Activated CD4-positive, alpha-beta T cell treated with anti-CD3 and anti-CD28 coated beads, Interleukin-2, amount 50 U/mL, for 16 hours (primary cell): ENCODE measurements at regions not wholly inside any gene's neighbourhood (a gene's known extent, or its start where the extent isn't known, plus 50 kb on each side); places are given as distances from the start of the nearest gene placed in this dataset.
A peak's percentile ranks its signal among the peaks of the same experiment; 100 is the strongest.

Experiments used
- DNase-seq: peaks from one replicate; pipeline ENCODE4 v3.0.0-alpha.2; 2020

GRCh38 chr3:148042663-148043445 lies 633.7 kb downstream of the ZIC1 start:
- DNase-seq = no peak

- DNase-seq = no peak
Measured at GRCh38 chr3:148044151-148044550, 635.0 kb downstream of the ZIC1 start.

GRCh38 chr3:148054999-148055398 lies 642.7 kb upstream of the AGTR1 start:
- DNase-seq = no peak

- DNase-seq = no peak
Measured at GRCh38 chr3:148062590-148062989, 635.1 kb upstream of the AGTR1 start.

- no peak for DNase-seq
Measured at GRCh38 chr3:148066802-148067201, 630.9 kb upstream of the AGTR1 start.

DNA sequence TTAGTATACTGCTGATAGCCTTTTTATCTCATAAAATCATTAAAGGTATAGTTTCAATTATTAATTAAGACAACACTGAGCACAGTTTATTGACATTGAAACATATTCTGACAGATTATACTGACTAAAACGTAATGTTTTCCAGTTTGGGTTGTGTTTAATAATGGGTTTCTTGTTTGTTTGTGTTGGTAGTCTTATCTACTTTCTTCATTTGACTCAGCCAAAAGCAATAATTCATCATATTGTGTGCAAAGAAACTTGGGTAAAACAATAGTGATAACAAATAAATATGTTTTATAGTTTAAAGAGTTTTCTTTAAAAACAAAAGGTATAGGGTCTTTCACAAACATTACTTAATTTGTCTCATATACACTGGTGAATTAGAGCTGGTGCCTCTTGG lies 629.2 kb upstream of the AGTR1 start:
- no peak for DNase-seq

DNA sequence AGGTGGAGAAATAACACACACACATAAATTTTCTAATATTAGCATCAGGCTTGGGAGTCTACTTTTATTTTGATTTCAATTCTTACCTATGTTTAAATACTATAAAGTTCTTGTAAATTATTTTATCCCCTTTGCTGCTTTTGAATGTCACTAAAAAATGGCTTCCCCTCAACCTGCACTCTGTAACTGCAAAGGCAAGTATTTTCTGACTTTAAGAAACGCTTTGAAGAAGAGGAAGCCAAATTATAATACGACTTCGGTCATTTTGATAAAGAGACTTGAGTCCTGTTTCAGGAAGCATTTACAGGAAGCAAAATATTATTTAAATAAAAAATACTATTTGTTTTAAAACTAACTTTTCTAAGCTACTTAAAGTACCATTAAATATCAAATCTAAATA lies 627.7 kb upstream of the AGTR1 start:
- DNase-seq = no peak

DNA sequence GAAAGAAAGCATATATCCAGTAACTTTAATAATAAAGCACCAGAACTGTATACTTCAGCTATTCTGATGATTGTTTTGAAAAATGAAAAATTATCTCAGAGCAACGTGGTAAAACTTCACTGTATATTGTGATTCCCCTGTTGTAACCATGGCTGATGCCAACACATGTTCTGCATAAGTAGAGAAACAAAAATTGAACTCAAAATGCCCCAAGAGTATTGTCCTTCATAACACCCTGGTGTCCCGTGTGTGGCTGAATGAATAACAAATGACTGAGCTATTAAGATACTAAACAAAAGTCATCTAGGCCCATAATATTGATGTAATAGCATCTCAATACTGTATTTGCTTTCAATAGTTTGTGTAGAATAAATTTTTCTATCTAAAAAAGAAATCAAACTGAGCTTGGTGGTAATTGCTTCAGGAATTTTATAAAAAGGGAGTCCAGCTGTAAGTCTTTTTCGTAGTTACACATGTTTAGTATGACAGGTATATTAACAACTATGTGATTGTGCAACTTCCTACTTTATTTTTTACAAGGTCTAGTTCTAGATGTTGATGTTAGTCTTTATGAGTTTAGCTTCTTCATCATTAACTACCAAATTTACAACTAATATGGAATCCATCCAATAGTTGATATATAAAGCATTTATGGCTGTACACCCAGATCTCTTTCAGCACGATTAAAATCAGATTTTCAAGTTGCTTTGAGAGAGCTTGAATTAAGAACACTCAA lies 623.8 kb upstream of the AGTR1 start:
- no peak for DNase-seq

GRCh38 chr3:148074946-148075345 lies 622.8 kb upstream of the AGTR1 start:
- DNase-seq = no peak

DNA sequence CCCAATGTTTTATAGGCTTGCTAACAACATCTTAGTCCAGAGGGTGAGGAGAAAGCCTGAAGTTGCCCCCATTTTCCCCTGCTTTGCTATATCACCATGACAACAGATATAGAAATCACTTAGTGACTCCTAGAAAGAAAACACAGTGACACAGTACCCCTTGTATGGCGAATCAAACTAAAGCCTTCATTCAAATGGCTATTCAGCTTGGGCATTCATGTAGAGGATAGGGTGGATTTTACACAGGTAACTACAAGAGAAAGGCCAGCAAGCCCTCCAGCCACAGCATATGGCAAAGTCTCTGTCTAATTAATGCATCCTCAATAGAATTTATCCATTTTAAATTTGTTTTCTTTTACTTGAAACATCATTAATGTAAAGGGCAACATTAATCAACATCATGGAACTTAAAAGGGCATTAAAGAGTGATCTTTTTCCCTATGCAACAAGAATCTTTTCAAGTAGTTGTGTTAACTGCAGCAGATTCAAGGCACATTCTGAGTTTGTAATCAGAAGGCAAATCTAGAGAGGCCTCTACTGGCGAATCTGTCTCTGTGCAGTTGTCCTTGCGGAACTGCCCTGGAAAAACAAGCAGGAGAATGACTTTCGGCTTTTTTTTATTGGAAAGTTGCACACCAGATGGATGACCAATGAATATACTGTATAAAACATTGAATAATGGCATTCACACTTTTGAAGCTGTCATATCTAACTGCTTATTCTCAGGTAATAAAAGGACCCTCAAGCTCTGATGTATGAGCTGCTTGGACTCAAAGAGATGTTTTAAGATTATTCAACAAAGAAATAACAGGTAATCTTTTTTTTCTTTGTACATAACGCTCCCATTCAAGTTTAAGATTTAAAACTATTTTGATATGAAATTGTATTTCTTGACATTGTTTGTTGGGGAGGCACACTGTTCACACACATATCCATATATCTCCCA lies 621.7 kb upstream of the AGTR1 start:
- no peak for DNase-seq

DNA sequence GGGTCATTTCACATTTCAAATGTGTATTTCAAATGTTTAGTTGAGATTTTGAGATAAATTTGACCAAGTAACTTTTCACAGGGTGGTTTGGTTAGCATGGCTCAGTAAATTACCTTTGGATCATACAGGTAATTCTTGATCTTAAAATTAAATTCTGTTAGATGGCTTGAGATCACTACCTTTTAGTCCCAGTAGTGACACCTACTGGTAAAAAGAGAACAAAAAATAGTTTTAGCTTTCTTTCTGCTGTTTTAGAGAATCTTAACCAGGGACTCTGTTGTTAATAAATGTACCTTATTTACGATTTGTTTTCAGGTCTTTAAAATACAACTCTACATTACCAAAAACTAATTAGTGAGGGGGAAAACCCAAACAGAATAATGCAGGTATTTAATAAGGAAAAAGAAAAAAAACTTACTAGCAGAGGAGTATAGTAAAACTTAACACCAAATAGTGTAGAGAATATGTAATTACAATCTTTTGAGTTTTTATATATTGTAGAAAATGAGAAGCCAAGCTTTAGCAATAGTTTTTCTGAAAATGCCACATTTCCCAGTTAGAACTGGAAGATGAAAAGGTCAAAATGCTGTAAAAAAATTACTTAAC lies 620.3 kb upstream of the AGTR1 start:
- DNase-seq = peak; percentile 13

- no peak for DNase-seq
Measured at GRCh38 chr3:148077965-148078364, 619.7 kb upstream of the AGTR1 start.

DNA sequence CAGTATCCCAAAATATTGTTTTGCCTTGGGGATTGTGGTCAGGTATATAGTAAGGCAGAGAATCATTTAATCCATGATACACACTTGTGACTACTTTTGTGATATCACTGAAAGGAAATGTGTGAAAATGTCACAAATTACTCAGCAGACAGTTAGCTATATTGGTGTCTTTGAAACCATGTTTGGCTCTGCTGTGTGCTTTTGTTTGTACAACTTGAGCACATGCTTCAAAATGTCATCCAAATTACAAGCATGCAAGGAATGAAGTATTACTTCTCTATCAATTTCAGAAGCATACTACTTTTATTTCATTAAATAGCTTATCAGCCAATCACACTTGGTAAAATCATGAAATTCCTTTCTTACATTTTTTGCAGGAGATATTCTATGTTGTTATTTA lies 619.0 kb upstream of the AGTR1 start:
- no peak for DNase-seq

DNA sequence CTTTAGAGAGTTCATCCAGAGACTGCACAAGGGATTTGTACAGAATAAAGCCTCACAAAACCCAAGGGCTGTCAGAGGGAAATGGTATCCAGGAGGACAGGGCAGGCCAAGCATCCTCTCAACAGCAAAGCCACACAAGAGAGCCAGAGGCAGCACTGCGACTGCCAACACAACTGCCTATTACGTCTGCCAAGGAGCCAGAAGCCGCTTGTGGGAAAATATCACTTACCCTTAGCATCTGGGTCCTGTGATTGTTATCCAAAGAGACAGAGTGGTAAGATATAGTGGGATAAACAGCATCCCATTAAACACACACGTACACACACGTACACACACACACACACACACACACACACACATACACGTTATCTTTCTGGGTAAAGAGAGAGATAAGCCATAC lies 618.3 kb upstream of the AGTR1 start:
- no peak for DNase-seq

- DNase-seq = no peak
Measured at GRCh38 chr3:148081926-148082325, 615.8 kb upstream of the AGTR1 start.

GRCh38 chr3:148082506-148083280 lies 615.0 kb upstream of the AGTR1 start:
- DNase-seq = no peak

GRCh38 chr3:148083526-148084182 lies 614.0 kb upstream of the AGTR1 start:
- no peak for DNase-seq

- DNase-seq = no peak
Measured at GRCh38 chr3:148084931-148085330, 612.8 kb upstream of the AGTR1 start.

GRCh38 chr3:148087601-148088371 lies 609.9 kb upstream of the AGTR1 start:
- no peak for DNase-seq

DNA sequence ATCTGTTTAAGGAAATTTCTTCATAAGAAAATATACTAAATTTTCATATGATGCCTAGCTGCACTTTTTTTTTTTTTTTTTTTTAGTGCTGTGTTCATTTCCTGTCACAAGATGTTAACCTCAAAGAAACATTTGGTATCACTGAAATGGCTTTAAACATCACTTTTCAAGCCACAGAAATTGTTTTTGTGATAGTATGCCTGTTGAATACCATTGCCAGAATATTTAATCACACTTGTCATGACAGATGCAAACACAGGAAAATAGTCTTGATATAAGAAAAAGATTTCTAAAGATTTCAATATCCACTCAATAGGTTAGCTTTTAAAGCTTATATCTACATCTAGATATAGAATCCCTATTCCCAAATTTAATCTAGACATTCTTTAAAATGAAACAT lies 608.5 kb upstream of the AGTR1 start:
- DNase-seq = no peak

- DNase-seq = no peak
Measured at GRCh38 chr3:148090156-148090555, 607.5 kb upstream of the AGTR1 start.
